B cell (primary cell): ENCODE measurements at regions not wholly inside any gene's neighbourhood (a gene's known extent, or its start where the extent isn't known, plus 50 kb on each side); places are given as distances from the start of the nearest gene placed in this dataset.

Experiments used
- ATAC-seq: fragments of 200-7000 bp; cut with Tn5 transposase; one replicate; pipeline ENCODE4 v1.10.0; 2021; ENCODE audit warnings: low read depth, mild to moderate bottlenecking, moderate number of reproducible peaks, moderate library complexity
- CTCF ChIA-PET: fragments of 350-600 bp; sonication (Branson Sonifier 250); formaldehyde crosslinking; loops from one replicate; lab custom pipeline; 2021; ENCODE audit warnings: antibody characterized with exemption, inconsistent platforms; lab: Charles Lee
- POLR2A ChIA-PET: fragments of 350-600 bp; sonication (Branson Sonifier 250); formaldehyde crosslinking; loops from one replicate; lab custom pipeline; 2021; ENCODE audit warnings: antibody characterized with exemption; lab: Charles Lee
- DNase-seq: peaks from one replicate; pipeline ENCODE4 v3.0.0; 2013
- H2AFZ ChIP-seq: 2 replicates; pipeline ENCODE4 v1.6.1; 2012; ENCODE audit warnings: mild to moderate bottlenecking, low read depth, low read length; ENCODE audit not compliant: insufficient read depth, poor library complexity, severe bottlenecking
- H3K27ac ChIP-seq, 2 donors: 1 replicate in 1 of 2; 2 replicates in 1 of 2; pipeline ENCODE4 v1.5.1; 2012 to 2013; ENCODE audit warnings: low read length in 2 of 2, mild to moderate bottlenecking in 2 of 2, moderate library complexity in 1 of 2
- H3K27me3 ChIP-seq, 4 experiments: fragments of 200-600 bp in 1 of 4; sonication (generic) in 1 of 4; replicated peaks in 1 of 4; 1 replicate in 2 of 4; 2 replicates in 2 of 4; pipeline versions ENCODE4 v1.6.1 to v1.7.0; 2013 to 2016; ENCODE audit warnings: low read length in 3 of 4, mild to moderate bottlenecking in 2 of 4, mixed read lengths in 1 of 4, moderate library complexity in 1 of 4; ENCODE audit not compliant: insufficient read depth in 4 of 4, control insufficient read depth in 3 of 4; ENCODE audit errors: control extremely low read depth in 1 of 4
- H3K36me3 ChIP-seq, 2 experiments: replicated peaks in 1 of 2; 1 replicate in 1 of 2; 2 replicates in 1 of 2; pipeline versions ENCODE4 v1.6.1 to v1.7.1; 2013; ENCODE audit warnings: low read length in 1 of 2; ENCODE audit not compliant: insufficient read depth in 2 of 2, control insufficient read depth in 1 of 2; ENCODE audit errors: control extremely low read depth in 1 of 2, extremely low read depth in 1 of 2
- H3K4me1 ChIP-seq, 2 donors: fragments of 200-600 bp in 1 of 2; sonication (generic) in 1 of 2; 1 replicate in 1 of 2; 2 replicates in 1 of 2; pipeline versions ENCODE4 v1.5.1 to v1.6.1; 2013 to 2017; ENCODE audit warnings: low read length in 2 of 2; ENCODE audit not compliant: control insufficient read depth in 2 of 2, insufficient read depth in 2 of 2
- H3K4me2 ChIP-seq: replicated peaks from 2 replicates; pipeline ENCODE3; 2012; ENCODE audit warnings: mild to moderate bottlenecking, low read depth, low read length; ENCODE audit not compliant: poor library complexity, severe bottlenecking
- H3K4me3 ChIP-seq, 5 experiments: fragments of 200-600 bp in 1 of 5; sonication (generic) in 1 of 5; 1 replicate in 3 of 5; 2 replicates in 2 of 5; pipeline versions ENCODE4 v1.5.1 to v1.7.0; 2011 to 2016; ENCODE audit warnings: low read length in 4 of 5, mild to moderate bottlenecking in 4 of 5, low read depth in 2 of 5, control low read depth in 1 of 5, moderate library complexity in 1 of 5; ENCODE audit not compliant: insufficient read depth in 1 of 5; ENCODE audit errors: control extremely low read depth in 1 of 5, extremely low read depth in 1 of 5
- H3K79me2 ChIP-seq: fragments of 200-600 bp; sonication (generic); one replicate; pipeline ENCODE4 v1.6.0; 2016; ENCODE audit warnings: low read length; ENCODE audit not compliant: control insufficient read depth, insufficient read depth
- H3K9ac ChIP-seq: fragments of 200-600 bp; sonication (generic); 2 replicates; pipeline ENCODE4 v1.6.1; 2017; ENCODE audit warnings: mild to moderate bottlenecking, low read length, moderate library complexity
- H3K9me3 ChIP-seq, 3 donors: one replicate each; pipeline versions ENCODE4 v1.6.1 to v1.7.1; 2013; ENCODE audit warnings: low read length in 2 of 3; ENCODE audit not compliant: control insufficient read depth in 2 of 3, insufficient read depth in 1 of 3; ENCODE audit errors: control extremely low read depth in 1 of 3
- H4K20me1 ChIP-seq: 2 replicates; pipeline ENCODE4 v1.6.0; 2012; ENCODE audit warnings: mild to moderate bottlenecking, low read length; ENCODE audit not compliant: insufficient read depth, control insufficient read depth, poor library complexity, severe bottlenecking
- H3K27ac Mint-ChIP-seq: one replicate; pipeline ENCODE4 v1.8.0; 2021; ENCODE audit warnings: mixed read lengths
- H3K27me3 Mint-ChIP-seq: one replicate; pipeline ENCODE4 v1.8.0; 2021; ENCODE audit warnings: mixed read lengths
- H3K4me1 Mint-ChIP-seq: one replicate; pipeline ENCODE4 v1.8.0; 2021; ENCODE audit warnings: mixed read lengths
- H3K4me3 Mint-ChIP-seq: one replicate; pipeline ENCODE4 v1.8.0; 2021; ENCODE audit warnings: mixed read lengths
- H3K9me3 Mint-ChIP-seq: one replicate; pipeline ENCODE4 v1.8.0; 2022; ENCODE audit warnings: mixed read lengths; ENCODE audit not compliant: insufficient read depth
- EZH2 ChIP-seq: IDR thresholded peaks from 2 replicates; pipeline ENCODE4 v1.6.1; 2012; ENCODE audit warnings: borderline replicate concordance, low read depth, mild to moderate bottlenecking, moderate library complexity, low read length; ENCODE audit not compliant: insufficient read depth, poor library complexity, severe bottlenecking
- WGBS: methylation state at CpG from one replicate; pipeline ENCODE4 v1.1.5; 2013; ENCODE audit warnings: missing lambda C conversion rate; ENCODE audit not compliant: insufficient coverage; 5-methylcytosine and 5-hydroxymethylcytosine counted together
- intact Hi-C: fragments of 100-400 bp; cut with micrococcal nuclease; formaldehyde crosslinking; loops from one replicate; pipeline ENCODE4 v1.10.0; 2022
- TF ChIP-seq, protein P1 (sequence below): fragments of 200-600 bp; IDR thresholded peaks from one replicate; pipeline ENCODE4 v1.8.0; 2022; ENCODE audit warnings: antibody characterized with exemption, mild to moderate bottlenecking

- no peaks in the 10 kb centered on the region for H3K27me3 Mint-ChIP-seq
- no CpG with 5 or more reads among the region's 2 CpGs for WGBS
- H3K9me3 Mint-ChIP-seq, result no peaks in the 10 kb centered on the region
- ATAC-seq (no peak), DNase-seq (no peak)
- Histone ChIP-seq H3K4me2 (no peak overlapping the region), H3K4me3 (no peak overlapping the region), H4K20me1 (no peaks in the 10 kb centered on the region), H3K4me1 (no peaks in the 10 kb centered on the region), H2AFZ (no peak overlapping the region), H3K36me3 (no peaks in the 10 kb centered on the region), H3K27me3 (no peaks in the 10 kb centered on the region), H3K9ac (no peak overlapping the region), H3K27ac (no peak overlapping the region), H3K79me2 (no peaks in the 10 kb centered on the region), H3K9me3 (no peaks in the 10 kb centered on the region)
- H3K4me1 Mint-ChIP-seq, result no peaks in the 10 kb centered on the region
- intact Hi-C loops, result no loop called here
- H3K4me3 Mint-ChIP-seq, result no peak overlapping the region
- TF ChIP-seq, protein P1, sequence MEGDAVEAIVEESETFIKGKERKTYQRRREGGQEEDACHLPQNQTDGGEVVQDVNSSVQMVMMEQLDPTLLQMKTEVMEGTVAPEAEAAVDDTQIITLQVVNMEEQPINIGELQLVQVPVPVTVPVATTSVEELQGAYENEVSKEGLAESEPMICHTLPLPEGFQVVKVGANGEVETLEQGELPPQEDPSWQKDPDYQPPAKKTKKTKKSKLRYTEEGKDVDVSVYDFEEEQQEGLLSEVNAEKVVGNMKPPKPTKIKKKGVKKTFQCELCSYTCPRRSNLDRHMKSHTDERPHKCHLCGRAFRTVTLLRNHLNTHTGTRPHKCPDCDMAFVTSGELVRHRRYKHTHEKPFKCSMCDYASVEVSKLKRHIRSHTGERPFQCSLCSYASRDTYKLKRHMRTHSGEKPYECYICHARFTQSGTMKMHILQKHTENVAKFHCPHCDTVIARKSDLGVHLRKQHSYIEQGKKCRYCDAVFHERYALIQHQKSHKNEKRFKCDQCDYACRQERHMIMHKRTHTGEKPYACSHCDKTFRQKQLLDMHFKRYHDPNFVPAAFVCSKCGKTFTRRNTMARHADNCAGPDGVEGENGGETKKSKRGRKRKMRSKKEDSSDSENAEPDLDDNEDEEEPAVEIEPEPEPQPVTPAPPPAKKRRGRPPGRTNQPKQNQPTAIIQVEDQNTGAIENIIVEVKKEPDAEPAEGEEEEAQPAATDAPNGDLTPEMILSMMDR, result no peak
- TF ChIP-seq EZH2, result no peak
- ChIA-PET POLR2A (no interaction called here), CTCF (interaction anchor here (0.6 kb wide), 1 partner anchor 28 kb away, joined by 3 read pairs; no protein-coding TSS in a partner anchor)
- no peak overlapping the region for H3K27ac Mint-ChIP-seq
Measured at GRCh38 chr6:9710574-9710973, 704.3 kb downstream of the TFAP2A start.

- H3K9ac ChIP-seq, result no peak overlapping the region
- H3K27ac ChIP-seq, result no peak overlapping the region
- Mint-ChIP-seq H3K4me1 (no peaks in the 10 kb centered on the region), H3K27me3 (no peaks in the 10 kb centered on the region), H3K9me3 (no peaks in the 10 kb centered on the region), H3K27ac (no peak overlapping the region), H3K4me3 (no peak overlapping the region)
- no peaks in the 10 kb centered on the region for H4K20me1 ChIP-seq
- ATAC-seq, result no peak
- H3K4me1 ChIP-seq, result no peaks in the 10 kb centered on the region
- no peaks in the 10 kb centered on the region for H3K27me3 ChIP-seq
- no peaks in the 10 kb centered on the region for H3K9me3 ChIP-seq
- no CpG with 5 or more reads among the region's 2 CpGs for WGBS
- H2AFZ ChIP-seq, result no peak overlapping the region
- TF ChIP-seq EZH2, result no peak
- TF ChIP-seq, protein P1, result no peak
- ChIA-PET POLR2A (no interaction called here), CTCF (no interaction called here)
- no peak for DNase-seq
- H3K4me2 ChIP-seq, result no peak overlapping the region
- H3K4me3 ChIP-seq, result no peak overlapping the region
- intact Hi-C loops, result no loop called here
- no peaks in the 10 kb centered on the region for H3K79me2 ChIP-seq
- no peaks in the 10 kb centered on the region for H3K36me3 ChIP-seq
Measured at GRCh38 chr6:9708600-9708999, 706.3 kb downstream of the TFAP2A start.
